Esophagus (tissue), 2 donors: ENCODE measurements at regions not wholly inside any gene's neighbourhood (a gene's known extent, or its start where the extent isn't known, plus 50 kb on each side); places are given as distances from the start of the nearest gene placed in this dataset.
"Not testable (repeated sequence)": the region's sequence is repeated elsewhere in the genome, so short reads cannot be mapped to it uniquely, and the experiment has no call there.

ENCODE experiments used
- H3K27ac ChIP-seq, 2 donors: one replicate each; pipeline ENCODE4 v1.5.1; 2013; ENCODE audit warnings: low read depth in 2 of 2, mild to moderate bottlenecking in 2 of 2, inconsistent platforms in 1 of 2, low read length in 1 of 2, moderate library complexity in 1 of 2
- H3K27me3 ChIP-seq, 2 donors: one replicate each; pipeline ENCODE4 v1.6.1; 2013; ENCODE audit warnings: low read length in 2 of 2, control low read depth in 1 of 2, mild to moderate bottlenecking in 1 of 2; ENCODE audit not compliant: insufficient read depth in 2 of 2, control insufficient read depth in 1 of 2
- H3K36me3 ChIP-seq, 2 donors: one replicate each; pipeline ENCODE4 v1.6.1; 2013; ENCODE audit warnings: low read length in 1 of 2; ENCODE audit not compliant: control insufficient read depth in 2 of 2, insufficient read depth in 2 of 2
- H3K4me1 ChIP-seq, 2 donors: one replicate each; pipeline ENCODE4 v1.6.1; 2013; ENCODE audit warnings: low read length in 1 of 2; ENCODE audit not compliant: control insufficient read depth in 2 of 2, insufficient read depth in 2 of 2
- H3K4me3 ChIP-seq, 2 donors: one replicate each; pipeline ENCODE4 v1.5.1; 2013; ENCODE audit warnings: low read length in 2 of 2, mild to moderate bottlenecking in 2 of 2, low read depth in 1 of 2, moderate library complexity in 1 of 2
- H3K9me3 ChIP-seq, 2 donors: one replicate each; pipeline ENCODE4 v1.6.1; 2013; ENCODE audit warnings: mild to moderate bottlenecking in 2 of 2, low read depth in 1 of 2, low read length in 1 of 2, moderate library complexity in 1 of 2; ENCODE audit not compliant: control insufficient read depth in 2 of 2, insufficient read depth in 1 of 2
- WGBS, 2 donors: extraction: QIAGEN DNeasy Blood & Tissue Kit; methylation state at CpG; one replicate each; pipeline ENCODE4 v1.1.7; 2013; 5-methylcytosine and 5-hydroxymethylcytosine counted together
- donor health status: healthy with polysubstance abuse.
- donor health status: Bipolar disorder and iron deficiency.

DNA sequence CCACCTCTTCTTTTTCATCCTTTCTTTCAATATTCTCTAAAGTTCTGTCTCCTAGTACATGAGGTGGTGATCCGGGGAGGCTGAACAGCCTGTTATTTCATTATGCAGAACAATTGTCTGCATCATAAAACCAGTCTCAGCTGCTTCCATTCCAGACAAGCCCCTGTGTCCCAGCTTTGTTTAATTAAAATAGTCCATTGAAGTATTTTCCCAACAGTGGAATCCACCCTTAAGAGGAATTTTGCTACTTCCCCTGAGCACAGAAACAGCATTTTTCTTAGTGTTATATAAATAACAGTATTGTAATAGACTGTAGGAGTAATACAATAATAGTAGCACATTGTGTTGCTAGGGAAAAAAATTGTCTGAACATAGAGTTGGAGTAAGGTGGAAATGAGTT, 395.4 kb upstream of the TCF4 start:
- no peaks in the 10 kb centered on the region for H3K36me3 ChIP-seq
- H3K9me3 ChIP-seq = no peaks in the 10 kb centered on the region
- WGBS, 2 donors = 62 to 76% methylated on average over 1 of the region's 1 CpG
- H3K27ac ChIP-seq = no peak overlapping the region
- no peaks in the 10 kb centered on the region for H3K4me1 ChIP-seq
- no peak overlapping the region for H3K4me3 ChIP-seq
- H3K27me3 ChIP-seq = no peaks in the 10 kb centered on the region

- H3K27me3 ChIP-seq = no peaks in the 10 kb centered on the region
- no peak overlapping the region for H3K27ac ChIP-seq
- H3K9me3 ChIP-seq = no peaks in the 10 kb centered on the region
- no peak overlapping the region for H3K4me3 ChIP-seq
- no peaks in the 10 kb centered on the region for H3K4me1 ChIP-seq
- 74 to 79% methylated on average over 3 of the region's 3 CpGs for WGBS, 2 donors
- H3K36me3 ChIP-seq = no peaks in the 10 kb centered on the region
These were observed 395.0 kb upstream of the TCF4 start for GRCh38 chr18:55982992-55983391.

DNA sequence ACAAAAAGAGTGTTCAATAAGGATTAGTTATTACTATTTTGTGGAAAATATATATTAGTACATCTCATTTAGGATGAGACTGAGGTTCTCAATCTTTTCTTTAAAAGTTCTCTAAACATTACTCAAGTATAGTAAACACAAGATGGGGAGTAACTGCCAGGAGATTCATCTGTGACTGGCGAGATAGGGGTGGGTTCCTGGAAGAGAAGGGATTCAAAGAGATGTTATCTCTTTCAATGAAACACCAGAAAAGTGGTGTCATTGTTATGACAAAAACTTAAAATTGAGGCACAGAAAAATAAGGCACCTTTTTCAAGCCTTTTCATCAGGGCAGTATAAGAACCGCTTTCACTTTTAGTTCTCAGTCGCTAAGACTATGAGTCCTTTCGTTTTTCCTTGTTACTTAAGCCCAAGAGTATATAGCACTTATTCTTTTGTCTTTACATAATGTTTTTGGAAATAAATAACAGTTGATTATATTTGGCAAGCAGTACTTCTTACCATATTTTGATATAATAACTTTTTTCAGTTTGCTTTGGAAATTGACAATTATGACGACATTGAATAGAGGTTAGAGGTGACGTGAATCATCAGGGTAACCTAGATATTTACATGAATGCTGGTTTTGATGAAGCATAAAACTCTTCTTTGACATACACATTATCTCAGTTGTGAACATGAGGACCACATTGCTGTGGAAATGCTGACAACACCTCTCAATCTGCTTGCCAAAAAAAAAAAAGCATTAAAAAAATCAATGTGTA, 393.9 kb upstream of the TCF4 start:
- WGBS, 2 donors = 82 to 89% methylated on average over 6 of the region's 6 CpGs
- Histone ChIP-seq H3K4me3 (no peak overlapping the region), H3K4me1 (no peaks in the 10 kb centered on the region), H3K27ac (no peak overlapping the region), H3K36me3 (no peaks in the 10 kb centered on the region), H3K9me3 (no peaks in the 10 kb centered on the region), H3K27me3 (no peaks in the 10 kb centered on the region)

GRCh38 chr18:55974521-55974920, 386.5 kb upstream of the TCF4 start:
- Histone ChIP-seq H3K27me3 (no peaks in the 10 kb centered on the region), H3K9me3 (no peaks in the 10 kb centered on the region), H3K27ac (no peak overlapping the region), H3K36me3 (no peaks in the 10 kb centered on the region), H3K4me3 (no peak overlapping the region), H3K4me1 (no peaks in the 10 kb centered on the region)
- WGBS, 2 donors = 73 to 88% methylated on average over 3 of the region's 3 CpGs

DNA sequence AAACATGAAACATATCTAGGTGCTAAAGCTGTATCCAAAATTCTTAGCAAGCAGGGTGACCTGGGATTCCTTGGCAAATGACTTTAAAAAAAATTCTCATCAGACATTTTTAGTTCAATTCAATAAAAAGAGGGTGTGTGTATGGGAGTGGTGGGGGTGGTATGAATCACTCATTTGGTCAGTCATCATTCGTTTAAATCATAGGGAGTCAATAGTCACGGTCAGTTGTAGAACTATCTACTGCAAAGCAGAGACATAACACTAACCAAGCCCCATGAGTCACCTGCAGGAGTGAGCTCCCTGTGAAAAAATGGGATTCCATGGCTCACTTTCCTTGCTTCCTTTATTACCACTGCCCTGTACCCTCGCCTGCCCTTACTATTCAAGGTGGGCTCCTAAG, 380.6 kb upstream of the TCF4 start:
- no peaks in the 10 kb centered on the region for H3K4me1 ChIP-seq
- no peak overlapping the region for H3K4me3 ChIP-seq
- H3K27ac ChIP-seq = no peak overlapping the region
- H3K9me3 ChIP-seq = no peaks in the 10 kb centered on the region
- 79 to 80% methylated on average over 3 of the region's 3 CpGs for WGBS, 2 donors
- H3K36me3 ChIP-seq = no peaks in the 10 kb centered on the region
- H3K27me3 ChIP-seq = no peaks in the 10 kb centered on the region

DNA sequence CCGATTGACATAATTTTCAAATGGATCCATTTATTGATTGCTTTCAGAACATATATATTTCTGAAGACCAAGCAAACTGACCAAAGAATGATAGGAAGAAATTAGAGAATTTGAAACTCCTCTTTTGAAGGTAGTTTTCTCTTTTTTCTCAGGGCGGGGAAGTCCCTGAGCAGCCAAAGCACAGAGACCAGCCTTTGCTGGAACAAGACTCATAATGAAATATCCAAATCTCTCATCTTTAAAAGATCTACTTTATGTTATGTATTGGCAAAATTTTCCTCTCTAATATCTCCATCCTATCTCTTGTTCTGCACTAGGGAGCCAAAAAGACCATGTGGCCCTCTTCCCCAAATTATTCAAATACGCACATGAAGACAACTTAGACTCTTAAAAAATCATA, 379.0 kb upstream of the TCF4 start:
- Histone ChIP-seq H3K27ac (no peak overlapping the region), H3K4me1 (no peaks in the 10 kb centered on the region), H3K36me3 (no peaks in the 10 kb centered on the region), H3K4me3 (no peak overlapping the region), H3K9me3 (no peaks in the 10 kb centered on the region), H3K27me3 (no peaks in the 10 kb centered on the region)
- 85 to 90% methylated on average over 3 of the region's 3 CpGs for WGBS, 2 donors

DNA sequence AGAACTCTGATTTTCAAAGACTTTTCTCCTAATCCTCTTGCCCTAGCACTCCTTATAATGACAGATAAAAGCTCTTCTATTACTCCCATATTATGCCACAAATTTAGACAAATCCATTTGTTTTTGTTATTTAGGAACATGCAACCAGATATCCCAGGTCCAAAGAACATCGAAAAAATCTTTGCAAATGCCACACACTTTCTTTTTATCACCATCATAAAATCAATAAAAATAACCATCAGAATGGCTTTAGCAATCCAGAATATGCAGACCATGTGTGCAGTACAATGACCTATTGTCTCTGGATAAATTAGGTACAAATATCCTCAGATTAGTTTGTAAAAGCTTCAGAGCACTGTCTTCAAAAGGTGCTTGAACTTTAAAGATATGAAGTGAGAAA, 376.2 kb upstream of the TCF4 start:
- no peaks in the 10 kb centered on the region for H3K9me3 ChIP-seq
- no peak overlapping the region for H3K4me3 ChIP-seq
- H3K27me3 ChIP-seq = no peaks in the 10 kb centered on the region
- no peak overlapping the region for H3K27ac ChIP-seq
- WGBS, 2 donors = 62 to 92% methylated on average over 1 of the region's 1 CpG
- no peaks in the 10 kb centered on the region for H3K4me1 ChIP-seq
- H3K36me3 ChIP-seq = no peaks in the 10 kb centered on the region

GRCh38 chr18:55953326-55953725, 365.3 kb upstream of the TCF4 start:
- 79 to 86% methylated on average over 9 of the region's 9 CpGs for WGBS, 2 donors
- Histone ChIP-seq H3K4me3 (no peak overlapping the region), H3K36me3 (no peaks in the 10 kb centered on the region), H3K27me3 (no peaks in the 10 kb centered on the region), H3K27ac (no peak overlapping the region), H3K4me1 (no peaks in the 10 kb centered on the region), H3K9me3 (no peaks in the 10 kb centered on the region)

- not testable (repeated sequence) for H3K36me3 ChIP-seq, H3K4me1 ChIP-seq, H3K27me3 ChIP-seq, H3K4me3 ChIP-seq, H3K27ac ChIP-seq, H3K9me3 ChIP-seq
- WGBS, 2 donors = 85 to 90% methylated on average over 7 of the region's 7 CpGs
These were observed 363.7 kb upstream of the TCF4 start for GRCh38 chr18:55951738-55952137.

DNA sequence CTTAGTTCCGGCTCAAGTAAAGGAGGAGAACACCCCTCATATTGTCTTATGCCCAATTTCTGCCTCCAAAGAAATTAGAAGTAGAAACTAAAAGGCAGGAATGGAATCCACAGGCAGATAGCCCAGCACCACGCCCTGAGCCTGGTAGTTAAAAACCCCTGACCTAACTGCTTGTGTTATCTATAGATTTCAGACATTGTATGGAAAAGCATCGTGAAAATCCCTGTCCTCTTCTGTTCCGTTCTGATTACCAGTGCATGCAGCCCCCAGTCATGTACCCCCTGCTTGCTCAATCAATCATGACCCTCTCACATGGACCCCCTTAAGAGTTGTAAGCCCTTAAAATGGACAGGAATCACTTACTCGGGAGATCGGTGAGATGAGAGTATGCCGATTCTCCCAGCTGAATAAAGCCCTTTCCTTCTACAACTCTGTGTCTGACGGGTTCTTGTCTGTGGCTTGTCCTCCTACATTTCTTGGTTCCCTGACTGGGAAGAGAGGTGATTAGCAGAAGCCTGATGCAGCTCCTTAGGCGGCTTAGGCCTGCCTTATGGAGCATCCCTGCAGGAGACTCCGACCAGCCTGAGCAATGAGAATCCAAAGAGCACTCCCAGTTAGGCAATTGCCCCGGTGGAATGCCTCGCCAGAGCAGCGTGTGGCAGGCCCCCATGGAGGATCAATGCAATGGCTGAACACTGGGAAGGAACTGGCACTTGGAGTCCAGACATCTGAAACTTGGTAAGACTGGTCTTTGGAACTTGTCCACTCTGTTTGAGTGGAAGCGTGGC, 362.6 kb upstream of the TCF4 start:
- H3K27ac ChIP-seq = no peak overlapping the region
- H3K9me3 ChIP-seq = no peaks in the 10 kb centered on the region
- H3K4me3 ChIP-seq = no peak overlapping the region
- H3K4me1 ChIP-seq = no peaks in the 10 kb centered on the region
- WGBS, 2 donors = 92% methylated on average over 14 of the region's 14 CpGs
- no peaks in the 10 kb centered on the region for H3K36me3 ChIP-seq
- H3K27me3 ChIP-seq = no peaks in the 10 kb centered on the region
